GM23338 (cell line): ENCODE measurements at regions not wholly inside any gene's neighbourhood (a gene's known extent, or its start where the extent isn't known, plus 50 kb on each side); places are given as distances from the start of the nearest gene placed in this dataset.
"Not testable (repeated sequence)": the region's sequence is repeated elsewhere in the genome, so short reads cannot be mapped to it uniquely, and the experiment has no call there.

ENCODE experiments used
- CREB1 ChIP-seq: fragments of 250-450 bp; sonication (Bioruptor Pico); IDR thresholded peaks from 2 replicates; pipeline ENCODE4 v1.5.0; 2020; ENCODE audit warnings: low read depth, mild to moderate bottlenecking, moderate library complexity
- EZH2 ChIP-seq: fragments of 200-600 bp; sonication (generic); IDR thresholded peaks from one replicate; pipeline ENCODE4 v1.8.0; 2017; ENCODE audit warnings: antibody characterized with exemption, mild to moderate bottlenecking, low read depth; ENCODE audit not compliant: unreplicated experiment
- EZH2phosphoT487 ChIP-seq: fragments of 200-600 bp; sonication (generic); IDR thresholded peaks from one replicate; pipeline ENCODE4 v1.8.1; 2018; ENCODE audit warnings: antibody characterized with exemption; ENCODE audit not compliant: unreplicated experiment
- JUNB ChIP-seq: IDR thresholded peaks from one replicate; pipeline ENCODE4 v1.6.1; 2016; ENCODE audit warnings: antibody characterized with exemption; ENCODE audit not compliant: unreplicated experiment
- NANOG ChIP-seq: IDR thresholded peaks from 2 replicates; pipeline ENCODE4 v1.6.1; 2016; ENCODE audit warnings: antibody characterized with exemption, borderline replicate concordance
- POLR2AphosphoS5 ChIP-seq: IDR thresholded peaks from 2 replicates; pipeline ENCODE4 v1.6.1; 2016; ENCODE audit warnings: antibody characterized with exemption, low read depth
- ZNF331 ChIP-seq: fragments of 250-450 bp; sonication (Bioruptor Pico); IDR thresholded peaks from 2 replicates; pipeline ENCODE4 v1.5.0; 2020; ENCODE audit warnings: low read depth, mild to moderate bottlenecking, moderate library complexity
- TF ChIP-seq, protein P1 (sequence below), 2 experiments: fragments of 200-600 bp in 1 of 2; sonication (generic) in 1 of 2; conservative IDR thresholded peaks; 2 replicates each; pipeline versions ENCODE4 v1.5.1 to v1.6.1; 2016 to 2017; ENCODE audit warnings: antibody characterized with exemption in 2 of 2, low read depth in 2 of 2, mild to moderate bottlenecking in 2 of 2, moderate library complexity in 1 of 2
- TF ChIP-seq, protein P2 (sequence below): IDR thresholded peaks from one replicate; pipeline ENCODE4 v1.6.1; 2018; ENCODE audit warnings: antibody characterized with exemption; ENCODE audit not compliant: unreplicated experiment
- TF ChIP-seq, protein P3 (sequence below): IDR thresholded peaks from 2 replicates; pipeline ENCODE4 v1.6.1; 2016; ENCODE audit warnings: antibody characterized with exemption

DNA sequence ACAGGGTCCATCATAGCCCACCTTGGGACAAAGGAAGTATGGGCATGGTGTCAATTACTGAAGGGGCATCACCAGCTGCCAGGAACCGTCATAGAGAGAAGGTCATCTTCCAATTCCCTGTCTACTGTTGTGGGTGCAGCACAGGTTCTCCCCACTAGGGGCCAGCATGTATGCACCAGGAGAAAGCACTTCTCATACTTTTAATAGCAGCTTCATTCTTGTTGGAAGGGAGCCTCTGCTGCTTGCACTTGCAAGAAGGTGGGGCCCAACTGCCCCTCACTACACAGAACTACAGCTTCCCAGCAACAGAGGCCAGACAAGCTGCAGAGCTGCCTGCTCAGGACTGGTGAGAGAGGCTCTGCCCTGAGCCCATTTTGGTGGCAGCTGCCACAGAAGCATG is 182.2 kb downstream of the SPIN4 start:
- TF ChIP-seq, protein P1, sequence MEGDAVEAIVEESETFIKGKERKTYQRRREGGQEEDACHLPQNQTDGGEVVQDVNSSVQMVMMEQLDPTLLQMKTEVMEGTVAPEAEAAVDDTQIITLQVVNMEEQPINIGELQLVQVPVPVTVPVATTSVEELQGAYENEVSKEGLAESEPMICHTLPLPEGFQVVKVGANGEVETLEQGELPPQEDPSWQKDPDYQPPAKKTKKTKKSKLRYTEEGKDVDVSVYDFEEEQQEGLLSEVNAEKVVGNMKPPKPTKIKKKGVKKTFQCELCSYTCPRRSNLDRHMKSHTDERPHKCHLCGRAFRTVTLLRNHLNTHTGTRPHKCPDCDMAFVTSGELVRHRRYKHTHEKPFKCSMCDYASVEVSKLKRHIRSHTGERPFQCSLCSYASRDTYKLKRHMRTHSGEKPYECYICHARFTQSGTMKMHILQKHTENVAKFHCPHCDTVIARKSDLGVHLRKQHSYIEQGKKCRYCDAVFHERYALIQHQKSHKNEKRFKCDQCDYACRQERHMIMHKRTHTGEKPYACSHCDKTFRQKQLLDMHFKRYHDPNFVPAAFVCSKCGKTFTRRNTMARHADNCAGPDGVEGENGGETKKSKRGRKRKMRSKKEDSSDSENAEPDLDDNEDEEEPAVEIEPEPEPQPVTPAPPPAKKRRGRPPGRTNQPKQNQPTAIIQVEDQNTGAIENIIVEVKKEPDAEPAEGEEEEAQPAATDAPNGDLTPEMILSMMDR (conservative IDR thresholded peaks at IDR 0.05; ENCODE audit: low read depth in 2 of 2), result not testable (repeated sequence)
- TF ChIP-seq EZH2phosphoT487; POLR2AphosphoS5; EZH2; JUNB; NANOG; ZNF331 (CRISPR knock-in tag); CREB1 (CRISPR knock-in tag): not testable (repeated sequence)
- TF ChIP-seq, protein P2, sequence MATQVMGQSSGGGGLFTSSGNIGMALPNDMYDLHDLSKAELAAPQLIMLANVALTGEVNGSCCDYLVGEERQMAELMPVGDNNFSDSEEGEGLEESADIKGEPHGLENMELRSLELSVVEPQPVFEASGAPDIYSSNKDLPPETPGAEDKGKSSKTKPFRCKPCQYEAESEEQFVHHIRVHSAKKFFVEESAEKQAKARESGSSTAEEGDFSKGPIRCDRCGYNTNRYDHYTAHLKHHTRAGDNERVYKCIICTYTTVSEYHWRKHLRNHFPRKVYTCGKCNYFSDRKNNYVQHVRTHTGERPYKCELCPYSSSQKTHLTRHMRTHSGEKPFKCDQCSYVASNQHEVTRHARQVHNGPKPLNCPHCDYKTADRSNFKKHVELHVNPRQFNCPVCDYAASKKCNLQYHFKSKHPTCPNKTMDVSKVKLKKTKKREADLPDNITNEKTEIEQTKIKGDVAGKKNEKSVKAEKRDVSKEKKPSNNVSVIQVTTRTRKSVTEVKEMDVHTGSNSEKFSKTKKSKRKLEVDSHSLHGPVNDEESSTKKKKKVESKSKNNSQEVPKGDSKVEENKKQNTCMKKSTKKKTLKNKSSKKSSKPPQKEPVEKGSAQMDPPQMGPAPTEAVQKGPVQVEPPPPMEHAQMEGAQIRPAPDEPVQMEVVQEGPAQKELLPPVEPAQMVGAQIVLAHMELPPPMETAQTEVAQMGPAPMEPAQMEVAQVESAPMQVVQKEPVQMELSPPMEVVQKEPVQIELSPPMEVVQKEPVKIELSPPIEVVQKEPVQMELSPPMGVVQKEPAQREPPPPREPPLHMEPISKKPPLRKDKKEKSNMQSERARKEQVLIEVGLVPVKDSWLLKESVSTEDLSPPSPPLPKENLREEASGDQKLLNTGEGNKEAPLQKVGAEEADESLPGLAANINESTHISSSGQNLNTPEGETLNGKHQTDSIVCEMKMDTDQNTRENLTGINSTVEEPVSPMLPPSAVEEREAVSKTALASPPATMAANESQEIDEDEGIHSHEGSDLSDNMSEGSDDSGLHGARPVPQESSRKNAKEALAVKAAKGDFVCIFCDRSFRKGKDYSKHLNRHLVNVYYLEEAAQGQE, result not testable (repeated sequence)
- TF ChIP-seq, protein P3, sequence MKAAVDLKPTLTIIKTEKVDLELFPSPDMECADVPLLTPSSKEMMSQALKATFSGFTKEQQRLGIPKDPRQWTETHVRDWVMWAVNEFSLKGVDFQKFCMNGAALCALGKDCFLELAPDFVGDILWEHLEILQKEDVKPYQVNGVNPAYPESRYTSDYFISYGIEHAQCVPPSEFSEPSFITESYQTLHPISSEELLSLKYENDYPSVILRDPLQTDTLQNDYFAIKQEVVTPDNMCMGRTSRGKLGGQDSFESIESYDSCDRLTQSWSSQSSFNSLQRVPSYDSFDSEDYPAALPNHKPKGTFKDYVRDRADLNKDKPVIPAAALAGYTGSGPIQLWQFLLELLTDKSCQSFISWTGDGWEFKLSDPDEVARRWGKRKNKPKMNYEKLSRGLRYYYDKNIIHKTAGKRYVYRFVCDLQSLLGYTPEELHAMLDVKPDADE, result not testable (repeated sequence)
